IMR-90 (cell line): ENCODE measurements at regions not wholly inside any gene's neighbourhood (a gene's known extent, or its start where the extent isn't known, plus 50 kb on each side); places are given as distances from the start of the nearest gene placed in this dataset.

Source experiments
- ATAC-seq: fragments of 200-7000 bp; cut with Tn5 transposase; 2 replicates; pipeline ENCODE4 v1.9.1; 2020; ENCODE audit warnings: low read depth, mild to moderate bottlenecking, moderate library complexity
- BruUV-seq: library from RNA; stranded (reverse); fragments of 400-500 nt; replicated peaks from 2 replicates; lab custom pipeline; 2021; lab: Mats Ljungman, UMichigan
- CTCF ChIA-PET: fragments of 300-600 bp; formaldehyde crosslinking; extraction: SDS; loops from one replicate; lab custom pipeline; 2021; ENCODE audit warnings: antibody characterized with exemption; lab: Yijun Ruan, JAX
- POLR2A ChIA-PET: fragments of 300-600 bp; sonication (Branson Sonifier 250); formaldehyde crosslinking; loops from one replicate; lab custom pipeline; 2022; ENCODE audit warnings: antibody characterized with exemption; ENCODE audit not compliant: unreplicated experiment; lab: Charles Lee
- DNase-seq: peaks from one replicate; pipeline ENCODE4 v3.0.0; 2013
- H2AFZ ChIP-seq: replicated peaks from 2 replicates; pipeline ENCODE3; 2013; ENCODE audit warnings: low read length, mild to moderate bottlenecking; ENCODE audit not compliant: poor library complexity
- H2AK5ac ChIP-seq: 2 replicates; pipeline ENCODE4 v1.6.1; 2013; ENCODE audit warnings: low read depth, low read length, inconsistent platforms
- H2AK9ac ChIP-seq: replicated peaks from 2 replicates; pipeline ENCODE3; 2013; ENCODE audit warnings: mild to moderate bottlenecking, low read depth, low read length, moderate library complexity; ENCODE audit not compliant: poor library complexity
- H2BK120ac ChIP-seq: 2 replicates; pipeline ENCODE4 v1.6.1; 2013; ENCODE audit warnings: low read depth, low read length, inconsistent platforms
- H2BK15ac ChIP-seq: 3 replicates; pipeline ENCODE4 v1.6.1; 2013; ENCODE audit warnings: low read depth, low read length, inconsistent platforms
- H2BK20ac ChIP-seq: 2 replicates; pipeline ENCODE4 v1.6.1; 2013; ENCODE audit warnings: low read depth, mild to moderate bottlenecking, inconsistent platforms, low read length, moderate library complexity
- H2BK5ac ChIP-seq: 2 replicates; pipeline ENCODE4 v1.6.1; 2013; ENCODE audit warnings: mild to moderate bottlenecking, low read depth, low read length, inconsistent platforms; ENCODE audit not compliant: poor library complexity, severe bottlenecking
- H3K14ac ChIP-seq: replicated peaks from 2 replicates; pipeline ENCODE4 v1.6.1; 2013; ENCODE audit warnings: low read depth, low read length, inconsistent platforms
- H3K18ac ChIP-seq: 2 replicates; pipeline ENCODE4 v1.6.1; 2013; ENCODE audit warnings: low read depth, low read length, control low read depth
- H3K23ac ChIP-seq: 2 replicates; pipeline ENCODE4 v1.6.1; 2013; ENCODE audit warnings: low read depth, low read length, inconsistent platforms
- H3K27ac ChIP-seq: 2 replicates; pipeline ENCODE4 v1.5.1; 2013; ENCODE audit warnings: mild to moderate bottlenecking, control low read depth, low read length; ENCODE audit not compliant: insufficient read depth
- H3K27me3 ChIP-seq: 2 replicates; pipeline ENCODE4 v1.6.1; 2013; ENCODE audit warnings: low read length; ENCODE audit not compliant: control insufficient read depth, insufficient read depth
- H3K36me3 ChIP-seq: 2 replicates; pipeline ENCODE4 v1.6.1; 2013; ENCODE audit warnings: low read length, mixed read lengths; ENCODE audit not compliant: control insufficient read depth, insufficient read depth
- H3K4ac ChIP-seq: 2 replicates; pipeline ENCODE4 v1.6.1; 2013; ENCODE audit warnings: low read depth, low read length, inconsistent platforms
- H3K4me1 ChIP-seq: 2 replicates; pipeline ENCODE4 v1.6.1; 2013; ENCODE audit warnings: low read length, mixed read lengths; ENCODE audit not compliant: control insufficient read depth, insufficient read depth
- H3K4me2 ChIP-seq: 2 replicates; pipeline ENCODE4 v1.6.1; 2013; ENCODE audit warnings: low read depth, mild to moderate bottlenecking, control low read depth, low read length, moderate library complexity
- H3K4me3 ChIP-seq: 2 replicates; pipeline ENCODE4 v1.5.1; 2013; ENCODE audit warnings: low read depth, mild to moderate bottlenecking, control low read depth, low read length, moderate library complexity; ENCODE audit not compliant: insufficient read depth
- H3K56ac ChIP-seq: 2 replicates; pipeline ENCODE4 v1.6.1; 2013; ENCODE audit warnings: low read length, inconsistent platforms; ENCODE audit not compliant: insufficient read depth; ENCODE audit errors: extremely low read depth
- H3K79me1 ChIP-seq, 2 experiments: 2 replicates each; pipeline ENCODE4 v1.6.1; 2013; ENCODE audit warnings: low read length in 2 of 2, inconsistent platforms in 1 of 2, low read depth in 1 of 2
- H3K9ac ChIP-seq: 2 replicates; pipeline ENCODE4 v1.6.1; 2013; ENCODE audit warnings: low read depth, low read length, control low read depth
- H3K9me1 ChIP-seq: 2 replicates; pipeline ENCODE4 v1.6.1; 2013; ENCODE audit warnings: low read length, inconsistent platforms; ENCODE audit not compliant: insufficient read depth
- H3K9me3 ChIP-seq: 2 replicates; pipeline ENCODE4 v1.6.1; 2013; ENCODE audit warnings: low read length; ENCODE audit not compliant: control insufficient read depth, insufficient read depth
- H4K20me1 ChIP-seq: 2 replicates; pipeline ENCODE4 v1.6.1; 2013; ENCODE audit warnings: low read length, inconsistent platforms; ENCODE audit not compliant: insufficient read depth
- H4K5ac ChIP-seq: 2 replicates; pipeline ENCODE4 v1.6.1; 2013; ENCODE audit warnings: mild to moderate bottlenecking, low read depth, low read length, control low read depth
- H4K8ac ChIP-seq, 2 experiments: 2 replicates each; pipeline ENCODE4 v1.6.1; 2013; ENCODE audit warnings: low read depth in 2 of 2, low read length in 2 of 2, control low read depth in 1 of 2, inconsistent platforms in 1 of 2
- H4K91ac ChIP-seq: 2 replicates; pipeline ENCODE4 v1.6.1; 2013; ENCODE audit warnings: low read depth, low read length, inconsistent platforms; ENCODE audit not compliant: insufficient read depth
- BHLHE40 ChIP-seq: fragments of 150-350 bp; IDR thresholded peaks from 2 replicates; pipeline ENCODE4 v1.6.1; 2016; ENCODE audit warnings: mild to moderate bottlenecking, low read depth, low read length
- CEBPB ChIP-seq: IDR thresholded peaks from 2 replicates; pipeline ENCODE4 v1.6.1; 2012; ENCODE audit warnings: low read depth, low read length, improper control_type of control experiment
- CHD1 ChIP-seq: IDR thresholded peaks from 2 replicates; pipeline ENCODE4 v1.6.1; 2012; ENCODE audit warnings: low read depth, low read length, improper control_type of control experiment
- FOS ChIP-seq: fragments of 150-350 bp; IDR thresholded peaks from 2 replicates; pipeline ENCODE4 v1.6.1; 2016; ENCODE audit warnings: low read depth, low read length
- MAFK ChIP-seq: IDR thresholded peaks from 2 replicates; pipeline ENCODE4 v1.6.1; 2012; ENCODE audit warnings: low read depth, low read length, improper control_type of control experiment
- MAZ ChIP-seq: IDR thresholded peaks from 2 replicates; pipeline ENCODE4 v1.6.1; 2012; ENCODE audit warnings: low read depth, mild to moderate bottlenecking, low read length, improper control_type of control experiment, moderate library complexity, borderline replicate concordance
- MXI1 ChIP-seq: IDR thresholded peaks from 2 replicates; pipeline ENCODE4 v1.6.1; 2012; ENCODE audit warnings: low read depth, mild to moderate bottlenecking, low read length, moderate library complexity, borderline replicate concordance
- NFE2L2 ChIP-seq: fragments of 150-350 bp; IDR thresholded peaks from 2 replicates; pipeline ENCODE4 v1.6.1; 2016; ENCODE audit warnings: low read depth, mild to moderate bottlenecking, low read length
- POLR2A ChIP-seq: IDR thresholded peaks from 2 replicates; pipeline ENCODE4 v1.6.1; 2012; ENCODE audit warnings: mild to moderate bottlenecking, low read depth, low read length
- RAD21 ChIP-seq: IDR thresholded peaks from 2 replicates; pipeline ENCODE4 v1.6.1; 2012; ENCODE audit warnings: low read length, improper control_type of control experiment
- RFX5 ChIP-seq: IDR thresholded peaks from 2 replicates; pipeline ENCODE4 v1.8.0; 2012; ENCODE audit warnings: low read depth, mild to moderate bottlenecking, low read length, moderate library complexity
- SMC3 ChIP-seq: fragments of 150-350 bp; IDR thresholded peaks from 2 replicates; pipeline ENCODE4 v1.6.1; 2016; ENCODE audit warnings: low read depth, mild to moderate bottlenecking, antibody characterized with exemption, low read length, moderate library complexity
- WGBS, 2 experiments: methylation state at CpG; one replicate each; pipeline versions ENCODE4 v1.1.5 to v1.1.7; 2013; ENCODE audit warnings: missing lambda C conversion rate in 2 of 2; ENCODE audit not compliant: insufficient read length in 1 of 2; ENCODE audit errors: extremely low coverage in 2 of 2; 5-methylcytosine and 5-hydroxymethylcytosine counted together
- dilution Hi-C: fragments of 300-500 bp; cut with HindIII; formaldehyde crosslinking; loops from one replicate; pipeline ENCODE4 v1.14.3; 2018; ENCODE audit warnings: low sequenced_read_pairs; ENCODE audit not compliant: unreplicated experiment
- in situ Hi-C: fragments of 300-500 bp; cut with MboI; formaldehyde crosslinking; loops from 3 replicates; pipeline ENCODE4 v1.14.3; 2019; ENCODE audit warnings: low sequenced_read_pairs, inconsistent platforms, mixed read lengths
- intact Hi-C: fragments of 100-400 bp; cut with micrococcal nuclease; formaldehyde crosslinking; loops from 2 replicates; pipeline ENCODE4 v1.10.0; 2022
- TF ChIP-seq, protein P1 (sequence below): fragments of 150-350 bp; IDR thresholded peaks from 2 replicates; pipeline ENCODE4 v1.6.1; 2016; ENCODE audit warnings: low read depth, mild to moderate bottlenecking, low read length, moderate library complexity, borderline replicate concordance
- TF ChIP-seq, protein P2 (sequence below): conservative IDR thresholded peaks from 2 replicates; pipeline ENCODE4 v1.5.1; 2012; ENCODE audit warnings: mild to moderate bottlenecking, low read depth, low read length, improper control_type of control experiment

DNA sequence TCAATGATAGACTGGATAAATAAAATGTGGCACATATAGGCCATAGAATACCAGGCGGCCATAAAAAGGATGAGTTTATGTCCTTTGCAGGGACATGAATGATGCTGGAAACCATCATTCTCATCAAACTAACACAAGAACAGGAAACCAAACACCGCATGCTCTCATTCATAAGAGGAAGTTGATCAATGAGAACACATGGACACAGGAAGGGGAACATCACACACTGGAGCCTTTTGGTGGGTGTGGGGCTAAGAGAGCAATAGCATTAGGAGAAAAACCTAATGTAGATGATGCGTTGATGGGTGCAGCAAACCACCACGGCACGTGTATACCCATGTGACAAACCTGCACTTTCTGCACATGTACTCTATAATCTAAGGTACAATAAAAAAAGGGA lies 883.4 kb upstream of the PRMT6 start:
- ChIA-PET CTCF (no interaction called here), POLR2A (no interaction called here)
- H2AK9ac ChIP-seq, result no peak overlapping the region
- WGBS, 2 experiments, result no CpG with 5 or more reads among the region's 5 CpGs
- no peak overlapping the region for H3K4ac ChIP-seq
- H3K56ac ChIP-seq, result no peak overlapping the region
- no peaks in the 10 kb centered on the region for H3K9me1 ChIP-seq
- in situ Hi-C loops, result no loop called here
- H3K79me1 ChIP-seq, result no peaks in the 10 kb centered on the region
- H3K4me1 ChIP-seq, result no peaks in the 10 kb centered on the region
- dilution Hi-C loops, result no loop called here
- H3K14ac ChIP-seq, result no peak overlapping the region
- no TSS peak for BruUV-seq
- 0 out of 2 replicates have a peak, but pooled peaks cover 2% of the 10 kb centered on the region for H3K9me3 ChIP-seq
- H3K23ac ChIP-seq, result no peak overlapping the region
- no peaks in the 10 kb centered on the region for H4K20me1 ChIP-seq
- H3K27ac ChIP-seq, result no peak overlapping the region
- H3K36me3 ChIP-seq, result no peaks in the 10 kb centered on the region
- TF ChIP-seq MAZ (no peak), FOS (no peak), POLR2A (no peak), SMC3 (no peak), CHD1 (no peak), MXI1 (no peak), MAFK (no peak), NFE2L2 (no peak), BHLHE40 (no peak), RFX5 (no peak), CEBPB (no peak), RAD21 (no peak)
- TF ChIP-seq, protein P1, sequence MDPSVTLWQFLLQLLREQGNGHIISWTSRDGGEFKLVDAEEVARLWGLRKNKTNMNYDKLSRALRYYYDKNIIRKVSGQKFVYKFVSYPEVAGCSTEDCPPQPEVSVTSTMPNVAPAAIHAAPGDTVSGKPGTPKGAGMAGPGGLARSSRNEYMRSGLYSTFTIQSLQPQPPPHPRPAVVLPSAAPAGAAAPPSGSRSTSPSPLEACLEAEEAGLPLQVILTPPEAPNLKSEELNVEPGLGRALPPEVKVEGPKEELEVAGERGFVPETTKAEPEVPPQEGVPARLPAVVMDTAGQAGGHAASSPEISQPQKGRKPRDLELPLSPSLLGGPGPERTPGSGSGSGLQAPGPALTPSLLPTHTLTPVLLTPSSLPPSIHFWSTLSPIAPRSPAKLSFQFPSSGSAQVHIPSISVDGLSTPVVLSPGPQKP, result no peak
- TF ChIP-seq, protein P2, sequence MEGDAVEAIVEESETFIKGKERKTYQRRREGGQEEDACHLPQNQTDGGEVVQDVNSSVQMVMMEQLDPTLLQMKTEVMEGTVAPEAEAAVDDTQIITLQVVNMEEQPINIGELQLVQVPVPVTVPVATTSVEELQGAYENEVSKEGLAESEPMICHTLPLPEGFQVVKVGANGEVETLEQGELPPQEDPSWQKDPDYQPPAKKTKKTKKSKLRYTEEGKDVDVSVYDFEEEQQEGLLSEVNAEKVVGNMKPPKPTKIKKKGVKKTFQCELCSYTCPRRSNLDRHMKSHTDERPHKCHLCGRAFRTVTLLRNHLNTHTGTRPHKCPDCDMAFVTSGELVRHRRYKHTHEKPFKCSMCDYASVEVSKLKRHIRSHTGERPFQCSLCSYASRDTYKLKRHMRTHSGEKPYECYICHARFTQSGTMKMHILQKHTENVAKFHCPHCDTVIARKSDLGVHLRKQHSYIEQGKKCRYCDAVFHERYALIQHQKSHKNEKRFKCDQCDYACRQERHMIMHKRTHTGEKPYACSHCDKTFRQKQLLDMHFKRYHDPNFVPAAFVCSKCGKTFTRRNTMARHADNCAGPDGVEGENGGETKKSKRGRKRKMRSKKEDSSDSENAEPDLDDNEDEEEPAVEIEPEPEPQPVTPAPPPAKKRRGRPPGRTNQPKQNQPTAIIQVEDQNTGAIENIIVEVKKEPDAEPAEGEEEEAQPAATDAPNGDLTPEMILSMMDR, result no peak
- DNase-seq (no peak), ATAC-seq (no peak)
- H3K18ac ChIP-seq, result no peak overlapping the region
- no peak overlapping the region for H4K91ac ChIP-seq
- no peak overlapping the region for H2BK120ac ChIP-seq
- no peak overlapping the region for H2AK5ac ChIP-seq
- H4K5ac ChIP-seq, result no peak overlapping the region
- no peak overlapping the region for H4K8ac ChIP-seq
- no peaks in the 10 kb centered on the region for H3K27me3 ChIP-seq
- no peak overlapping the region for H2BK5ac ChIP-seq
- no peak overlapping the region for H2AFZ ChIP-seq
- H3K4me3 ChIP-seq, result no peak overlapping the region
- H2BK15ac ChIP-seq, result no peak overlapping the region
- intact Hi-C loops, result no loop called here
- H2BK20ac ChIP-seq, result no peak overlapping the region
- no peak overlapping the region for H3K4me2 ChIP-seq
- no peak overlapping the region for H3K9ac ChIP-seq
